Stimulated activated naive B cell treated with anti-CD40 and anti-IgM and Interleukin-4, amounts not matched to agents 10 μg/mL and 1 μg/mL and 100 μg/mL, for 72 hours (primary cell): ENCODE measurements at regions not wholly inside any gene's neighbourhood (a gene's known extent, or its start where the extent isn't known, plus 50 kb on each side); places are given as distances from the start of the nearest gene placed in this dataset.
"Not testable (repeated sequence)": the region's sequence is repeated elsewhere in the genome, so short reads cannot be mapped to it uniquely, and the experiment has no call there.

Experiments used
- ATAC-seq, 2 donors: fragments of 150-1000 bp; cut with Tn5 transposase; replicated peaks; 2 replicates each; pipeline ENCODE4 v1.10.0; 2021; ENCODE audit warnings: moderate library complexity in 1 of 2
- DNase-seq: peaks from one replicate; pipeline ENCODE4 v3.0.0; 2021
- H3K27ac Mint-ChIP-seq: one replicate; pipeline ENCODE4 v1.8.0; 2022; ENCODE audit warnings: mild to moderate bottlenecking, mixed read lengths
- H3K27me3 Mint-ChIP-seq, 2 donors: one replicate each; pipeline ENCODE4 v1.8.0; 2022; ENCODE audit warnings: mixed read lengths in 2 of 2
- H3K36me3 Mint-ChIP-seq, 2 donors: one replicate each; pipeline ENCODE4 v1.8.0; 2022; ENCODE audit warnings: mixed read lengths in 2 of 2, mild to moderate bottlenecking in 1 of 2
- H3K4me1 Mint-ChIP-seq, 2 donors: one replicate each; pipeline ENCODE4 v1.8.0; 2022; ENCODE audit warnings: mixed read lengths in 2 of 2, mild to moderate bottlenecking in 1 of 2
- H3K4me3 Mint-ChIP-seq, 2 donors: one replicate each; pipeline ENCODE4 v1.8.0; 2022; ENCODE audit warnings: mild to moderate bottlenecking in 2 of 2, mixed read lengths in 2 of 2, moderate library complexity in 1 of 2
- H3K9me3 Mint-ChIP-seq, 2 donors: one replicate each; pipeline ENCODE4 v1.8.0; 2022; ENCODE audit warnings: mixed read lengths in 2 of 2, mild to moderate bottlenecking in 1 of 2

GRCh38 chr6:81293896-81294295, 458.6 kb downstream of the TENT5A start:
- H3K27ac Mint-ChIP-seq, result no peak overlapping the region
- peaks cover 0 to 4% of the 10 kb centered on the region in 2 donors for H3K9me3 Mint-ChIP-seq
- ATAC-seq, result peak in 1 of 2 donors; percentile 4

DNA sequence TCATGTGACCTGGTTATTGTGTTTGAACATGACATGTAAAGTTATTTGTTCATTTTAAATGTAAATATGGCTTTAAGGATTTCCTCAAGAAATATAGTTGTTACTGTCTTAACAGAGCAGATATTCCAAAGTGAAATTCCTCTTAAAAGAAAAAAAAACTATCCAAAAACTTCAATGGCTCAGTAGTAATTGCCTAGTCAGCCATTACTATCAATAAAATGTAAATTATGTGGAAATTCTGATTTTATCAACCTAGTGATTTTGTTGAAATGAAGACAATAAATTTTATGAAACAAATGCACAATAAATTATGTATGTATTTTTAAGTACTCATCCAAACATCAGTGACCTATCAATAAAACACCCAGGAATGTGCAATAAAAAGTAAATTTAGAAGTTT, 463.3 kb downstream of the TENT5A start:
- Mint-ChIP-seq H3K4me3 (no peak overlapping the region), H3K4me1 (no peaks in the 10 kb centered on the region), H3K9me3 (peaks cover 0 to 2% of the 10 kb centered on the region in 2 donors), H3K27me3 (no peaks in the 10 kb centered on the region), H3K27ac (no peak overlapping the region), H3K36me3 (no peaks in the 10 kb centered on the region)
- ATAC-seq (no peak), DNase-seq (no peak)

More at GRCh38 chr6:81293896-81294295, 458.6 kb downstream of the TENT5A start:
- H3K27me3 Mint-ChIP-seq, result no peaks in the 10 kb centered on the region
- no peak overlapping the region for H3K4me3 Mint-ChIP-seq
- H3K4me1 Mint-ChIP-seq, result no peaks in the 10 kb centered on the region
- DNase-seq, result no peak
- H3K36me3 Mint-ChIP-seq, result no peaks in the 10 kb centered on the region

- Mint-ChIP-seq H3K4me3 (no peak overlapping the region), H3K27ac (no peak overlapping the region), H3K9me3 (peaks cover 0 to 14% of the 10 kb centered on the region in 2 donors), H3K36me3 (no peaks in the 10 kb centered on the region), H3K27me3 (no peaks in the 10 kb centered on the region), H3K4me1 (no peaks in the 10 kb centered on the region)
- no peak for DNase-seq
- ATAC-seq, result no peak
Measured at GRCh38 chr6:81265106-81265505, 487.4 kb downstream of the TENT5A start.

DNA sequence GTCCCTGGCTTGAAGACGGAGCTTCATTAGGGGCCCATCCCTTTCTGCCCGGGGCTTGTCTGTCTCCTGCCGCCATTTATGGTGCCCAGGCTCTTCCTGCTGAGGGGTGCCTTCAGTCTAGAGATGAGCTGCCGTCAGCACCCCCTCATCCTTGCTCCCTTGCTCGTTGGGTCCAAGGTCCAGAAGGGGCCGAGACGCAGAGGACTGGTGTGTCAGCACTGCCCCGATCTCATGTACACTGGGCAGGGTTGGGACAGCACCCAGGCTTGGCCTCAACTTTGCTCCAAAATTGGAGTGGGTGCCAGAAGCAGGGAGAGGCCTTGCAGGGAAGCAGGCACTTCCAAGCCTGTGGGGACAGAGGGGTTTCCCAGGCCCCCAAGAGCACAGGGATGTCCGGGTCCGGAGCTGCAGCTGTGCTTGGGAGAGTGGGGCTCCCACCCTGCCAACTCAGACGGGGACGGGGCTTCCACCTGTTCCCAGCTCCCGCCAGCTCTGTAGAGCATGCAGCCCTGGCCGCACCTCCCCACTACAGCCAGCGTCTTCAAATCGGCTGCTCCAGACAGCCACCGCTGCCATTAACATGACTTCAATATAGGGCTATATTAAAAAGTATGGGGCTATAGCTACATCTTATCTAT, 488.8 kb downstream of the TENT5A start:
- Mint-ChIP-seq H3K4me3 (no peak overlapping the region), H3K27ac (no peak overlapping the region), H3K9me3 (peaks cover 0 to 9% of the 10 kb centered on the region in 2 donors), H3K27me3 (no peaks in the 10 kb centered on the region), H3K36me3 (no peaks in the 10 kb centered on the region), H3K4me1 (no peaks in the 10 kb centered on the region)
- DNase-seq (no peak), ATAC-seq (no peak)

- no peak overlapping the region for H3K4me3 Mint-ChIP-seq
- ATAC-seq, result no peak
- DNase-seq, result no peak
- H3K9me3 Mint-ChIP-seq, result peaks cover 8 to 14% of the 10 kb centered on the region in 2 donors
- no peaks in the 10 kb centered on the region for H3K4me1 Mint-ChIP-seq
- no peaks in the 10 kb centered on the region for H3K27me3 Mint-ChIP-seq
- no peaks in the 10 kb centered on the region for H3K36me3 Mint-ChIP-seq
- no peak overlapping the region for H3K27ac Mint-ChIP-seq
Measured at GRCh38 chr6:81262656-81263055, 489.8 kb downstream of the TENT5A start.

GRCh38 chr6:81256223-81256622, 496.3 kb downstream of the TENT5A start:
- not testable (repeated sequence) for H3K4me3 Mint-ChIP-seq, H3K36me3 Mint-ChIP-seq, H3K27ac Mint-ChIP-seq, ATAC-seq, H3K4me1 Mint-ChIP-seq, DNase-seq, H3K27me3 Mint-ChIP-seq
- peaks cover 12 to 15% of the 10 kb centered on the region in 2 donors for H3K9me3 Mint-ChIP-seq

GRCh38 chr6:81253821-81254220, 498.7 kb downstream of the TENT5A start:
- Mint-ChIP-seq H3K27me3 (no peaks in the 10 kb centered on the region), H3K9me3 (peaks cover 12 to 14% of the 10 kb centered on the region in 2 donors), H3K27ac (no peak overlapping the region), H3K36me3 (no peaks in the 10 kb centered on the region), H3K4me3 (no peak overlapping the region), H3K4me1 (no peaks in the 10 kb centered on the region)
- DNase-seq, result no peak
- ATAC-seq, result no peak

- Mint-ChIP-seq H3K4me3 (no peak overlapping the region), H3K9me3 (peaks cover 4 to 8% of the 10 kb centered on the region in 2 donors), H3K36me3 (no peaks in the 10 kb centered on the region), H3K27ac (no peak overlapping the region), H3K27me3 (no peaks in the 10 kb centered on the region), H3K4me1 (no peaks in the 10 kb centered on the region)
- no peak for ATAC-seq
- no peak for DNase-seq
Measured at GRCh38 chr6:81252231-81252630, 500.2 kb downstream of the TENT5A start.

DNA sequence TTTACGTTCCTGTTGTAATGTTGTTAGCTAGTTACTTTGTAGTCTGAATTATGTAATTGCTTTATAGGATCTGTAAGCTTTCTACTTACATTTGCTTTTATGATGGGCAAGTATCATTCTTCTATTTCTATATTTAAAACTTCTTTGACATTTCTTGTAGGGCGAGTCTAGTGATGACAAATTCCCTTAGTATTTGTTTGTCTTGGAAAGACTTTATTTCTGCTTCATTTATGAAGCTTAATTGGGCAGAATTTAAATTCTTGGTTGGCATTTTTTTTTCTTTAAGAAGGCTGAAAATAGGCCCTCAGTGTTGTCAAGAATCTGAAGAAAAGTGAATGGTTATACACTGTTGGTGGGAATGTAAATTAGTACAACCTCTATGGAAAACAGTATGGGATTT, 506.3 kb downstream of the TENT5A start:
- Mint-ChIP-seq H3K27ac (no peak overlapping the region), H3K27me3 (no peaks in the 10 kb centered on the region), H3K4me3 (no peak overlapping the region), H3K9me3 (peaks cover 0 to 1% of the 10 kb centered on the region in 2 donors), H3K36me3 (no peaks in the 10 kb centered on the region), H3K4me1 (no peaks in the 10 kb centered on the region)
- ATAC-seq, result no peak
- DNase-seq, result no peak

GRCh38 chr6:81242624-81243023, 509.9 kb downstream of the TENT5A start:
- DNase-seq, result no peak
- Mint-ChIP-seq H3K4me1 (no peaks in the 10 kb centered on the region), H3K27me3 (no peaks in the 10 kb centered on the region), H3K36me3 (no peaks in the 10 kb centered on the region), H3K9me3 (peaks cover 0 to 1% of the 10 kb centered on the region in 2 donors), H3K27ac (no peak overlapping the region), H3K4me3 (no peak overlapping the region)
- ATAC-seq, result no peak

GRCh38 chr6:81241126-81242041, 511.1 kb downstream of the TENT5A start:
- H3K4me3 Mint-ChIP-seq, result no peak overlapping the region
- H3K9me3 Mint-ChIP-seq, result peaks cover 0 to 1% of the 10 kb centered on the region in 2 donors
- H3K36me3 Mint-ChIP-seq, result no peaks in the 10 kb centered on the region
- no peaks in the 10 kb centered on the region for H3K4me1 Mint-ChIP-seq
- no peak overlapping the region for H3K27ac Mint-ChIP-seq
- no peak for ATAC-seq
- no peak for DNase-seq
- no peaks in the 10 kb centered on the region for H3K27me3 Mint-ChIP-seq

- Mint-ChIP-seq H3K4me3 (no peak overlapping the region), H3K27ac (no peak overlapping the region), H3K9me3 (no peaks in the 10 kb centered on the region), H3K36me3 (no peaks in the 10 kb centered on the region), H3K27me3 (no peaks in the 10 kb centered on the region), H3K4me1 (no peaks in the 10 kb centered on the region)
- DNase-seq (no peak), ATAC-seq (no peak)
Measured at GRCh38 chr6:81238390-81238789, 514.1 kb downstream of the TENT5A start.

GRCh38 chr6:81237226-81237625, 515.3 kb downstream of the TENT5A start:
- ATAC-seq, result no peak
- DNase-seq, result no peak
- no peaks in the 10 kb centered on the region for H3K27me3 Mint-ChIP-seq

GRCh38 chr6:81235512-81235911, 517.0 kb downstream of the TENT5A start:
- H3K27me3 Mint-ChIP-seq, result no peaks in the 10 kb centered on the region
- DNase-seq (no peak), ATAC-seq (no peak)
- H3K27ac Mint-ChIP-seq, result no peak overlapping the region
- H3K4me1 Mint-ChIP-seq, result no peaks in the 10 kb centered on the region
- H3K4me3 Mint-ChIP-seq, result no peak overlapping the region
- no peaks in the 10 kb centered on the region for H3K36me3 Mint-ChIP-seq
- no peaks in the 10 kb centered on the region for H3K9me3 Mint-ChIP-seq

More at GRCh38 chr6:81237226-81237625, 515.3 kb downstream of the TENT5A start:
- H3K9me3 Mint-ChIP-seq, result no peaks in the 10 kb centered on the region
- no peak overlapping the region for H3K4me3 Mint-ChIP-seq
- no peak overlapping the region for H3K27ac Mint-ChIP-seq
- no peaks in the 10 kb centered on the region for H3K4me1 Mint-ChIP-seq
- no peaks in the 10 kb centered on the region for H3K36me3 Mint-ChIP-seq

DNA sequence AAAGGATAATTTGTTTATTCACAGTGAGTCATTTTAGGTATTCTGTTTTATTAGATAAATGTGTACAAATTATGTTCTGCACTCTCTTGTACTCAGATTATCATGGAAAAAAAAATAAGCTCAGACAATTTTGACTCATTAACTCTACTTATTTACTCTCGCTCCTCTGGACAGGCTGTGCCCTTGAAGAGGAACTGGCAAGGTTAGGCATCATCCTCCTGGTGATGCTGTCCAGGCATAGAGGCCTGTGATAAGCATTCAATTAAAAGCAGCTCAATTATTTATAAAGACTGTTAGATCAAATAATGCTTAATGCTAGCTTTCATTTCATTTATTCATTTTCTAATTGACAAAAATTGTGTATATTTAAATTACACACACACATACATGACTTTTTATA, 518.5 kb downstream of the TENT5A start:
- no peak overlapping the region for H3K27ac Mint-ChIP-seq
- no peaks in the 10 kb centered on the region for H3K4me1 Mint-ChIP-seq
- no peaks in the 10 kb centered on the region for H3K27me3 Mint-ChIP-seq
- no peaks in the 10 kb centered on the region for H3K9me3 Mint-ChIP-seq
- no peak for ATAC-seq
- H3K36me3 Mint-ChIP-seq, result no peaks in the 10 kb centered on the region
- H3K4me3 Mint-ChIP-seq, result no peak overlapping the region
- no peak for DNase-seq
